Small intestine (tissue), 7 donors: ENCODE measurements at regions not wholly inside any gene's neighbourhood (a gene's known extent, or its start where the extent isn't known, plus 50 kb on each side); places are given as distances from the start of the nearest gene placed in this dataset.

Source experiments
- DNase-seq, 2 donors: peaks; one replicate each; pipeline versions ENCODE4 v3.0.0 to v3.0.0-alpha.2; 2013
- FAIRE-seq: peaks from 2 replicates; lab custom pipeline; 2012; peaks lifted over from hg19 to GRCh38; lab: Jason Lieb, UNC
- H3K27ac ChIP-seq, 3 donors: one replicate each; pipeline ENCODE4 v1.5.1; 2013; ENCODE audit warnings: low read length in 2 of 3, mild to moderate bottlenecking in 2 of 3, control low read depth in 1 of 3, inconsistent platforms in 1 of 3, low read depth in 1 of 3, moderate library complexity in 1 of 3
- H3K27me3 ChIP-seq, 3 donors: one replicate each; pipeline ENCODE4 v1.6.1; 2013; ENCODE audit warnings: low read length in 3 of 3, inconsistent platforms in 1 of 3; ENCODE audit not compliant: control insufficient read depth in 3 of 3, insufficient read depth in 3 of 3
- H3K36me3 ChIP-seq, 3 donors: one replicate each; pipeline ENCODE4 v1.6.1; 2013; ENCODE audit warnings: low read length in 3 of 3, inconsistent platforms in 1 of 3, low read depth in 1 of 3, mild to moderate bottlenecking in 1 of 3, moderate library complexity in 1 of 3; ENCODE audit not compliant: control insufficient read depth in 3 of 3, insufficient read depth in 2 of 3
- H3K4me1 ChIP-seq, 3 donors: one replicate each; pipeline ENCODE4 v1.6.1; 2013; ENCODE audit warnings: low read length in 2 of 3, inconsistent platforms in 1 of 3, low read depth in 1 of 3, mild to moderate bottlenecking in 1 of 3, moderate library complexity in 1 of 3; ENCODE audit not compliant: control insufficient read depth in 3 of 3, insufficient read depth in 2 of 3
- H3K4me3 ChIP-seq, 3 donors: one replicate each; pipeline ENCODE4 v1.5.1; 2013; ENCODE audit warnings: low read length in 3 of 3, control low read depth in 1 of 3, inconsistent platforms in 1 of 3, low read depth in 1 of 3, mild to moderate bottlenecking in 1 of 3, moderate library complexity in 1 of 3
- H3K9me3 ChIP-seq, 2 donors: one replicate each; pipeline ENCODE4 v1.6.1; 2013; ENCODE audit warnings: low read depth in 1 of 2, low read length in 1 of 2; ENCODE audit not compliant: control insufficient read depth in 2 of 2, insufficient read depth in 1 of 2
- WGBS, 3 donors: extraction: QIAGEN DNeasy Blood & Tissue Kit; methylation state at CpG; one replicate each; pipeline ENCODE4 v1.1.7; 2013; 5-methylcytosine and 5-hydroxymethylcytosine counted together
- donor health status: healthy with polysubstance abuse.
- donor health status: control.
- donor health status: control.
- donor health status: Bipolar disorder and iron deficiency.
- donor health status: healthy.

DNA sequence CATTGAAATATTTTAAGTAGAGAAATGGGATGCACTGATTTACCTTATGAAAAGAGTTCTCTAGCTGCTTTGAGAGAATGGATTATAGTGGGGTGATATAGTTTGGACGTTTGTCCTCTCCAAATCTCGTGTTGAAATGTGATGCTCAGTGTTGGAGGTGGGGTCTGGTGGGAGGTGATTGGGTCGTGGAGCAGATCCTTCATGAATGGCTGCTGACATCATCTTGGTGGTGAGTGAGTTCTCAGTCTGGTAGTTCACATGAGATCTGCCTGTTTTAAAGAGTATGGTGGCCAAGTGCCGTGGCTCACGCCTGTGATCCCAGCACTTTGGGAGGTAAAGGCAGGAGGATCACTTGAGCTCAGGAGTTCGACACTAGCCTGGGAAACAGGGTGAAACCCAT, 58.7 kb upstream of the SH3RF3 start:
- 59 to 69% (median 62%) methylated on average over 6 of the region's 6 CpGs for WGBS, 3 donors
- no peaks in the 10 kb centered on the region for H3K27me3 ChIP-seq
- peaks cover 0 to 47% (median 7%) of the 10 kb centered on the region in 3 donors for H3K4me1 ChIP-seq
- no peak for FAIRE-seq
- H3K36me3 ChIP-seq = no peaks in the 10 kb centered on the region
- peaks cover 1 to 12% of the 10 kb centered on the region in 2 donors for H3K9me3 ChIP-seq
- H3K4me3 ChIP-seq = no peak overlapping the region
- no peak for DNase-seq
- H3K27ac ChIP-seq = peak overlapping the region; percentile 75 to 89 (median 87)

DNA sequence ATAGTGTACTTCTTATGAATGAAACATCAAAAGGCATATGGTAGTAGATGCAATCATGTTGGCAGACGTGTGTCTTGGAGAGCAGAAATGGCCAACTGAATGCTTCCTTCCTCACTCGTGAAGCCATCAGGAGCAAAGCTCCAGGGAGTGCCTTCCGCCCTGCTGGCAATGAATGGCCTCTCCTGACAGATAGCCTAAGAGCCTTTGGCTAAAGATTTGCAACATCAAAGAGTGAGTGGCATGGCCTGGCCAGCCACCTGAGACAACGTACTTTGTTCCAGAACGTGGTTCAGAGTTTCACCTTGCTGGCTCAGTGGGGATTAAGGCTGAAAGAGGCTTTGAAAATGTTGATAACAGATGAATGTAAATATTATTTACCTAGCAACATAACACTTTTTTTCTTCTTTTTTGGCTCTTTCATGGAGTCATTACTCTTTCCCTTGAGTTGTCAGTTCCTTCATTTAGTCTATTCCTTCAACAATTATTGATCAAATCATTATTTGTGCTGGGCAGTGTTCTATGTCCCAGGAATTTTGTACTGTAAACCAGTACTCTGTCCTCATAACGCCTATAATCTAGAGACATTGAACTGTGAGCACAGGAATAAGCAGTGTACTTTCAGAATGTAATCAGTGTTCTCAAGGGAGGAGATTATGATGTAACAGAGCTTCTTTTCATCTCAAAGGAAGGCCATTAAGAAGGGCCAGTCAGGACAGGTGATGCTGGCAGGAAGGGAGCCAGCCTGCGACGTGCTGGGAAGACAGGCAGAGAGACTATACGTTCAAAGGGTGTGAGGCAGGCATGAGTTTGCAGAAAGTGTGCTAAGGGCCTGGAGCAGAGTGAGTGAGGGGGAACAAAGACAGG, 59.4 kb upstream of the SH3RF3 start:
- peaks cover 1 to 12% of the 10 kb centered on the region in 2 donors for H3K9me3 ChIP-seq
- FAIRE-seq = no peak
- H3K36me3 ChIP-seq = no peaks in the 10 kb centered on the region
- no peaks in the 10 kb centered on the region for H3K27me3 ChIP-seq
- peak; percentile 84 to 92 for DNase-seq
- no peak overlapping the region for H3K4me3 ChIP-seq
- 10 to 50% (median 26%) methylated on average over 9 of the region's 9 CpGs for WGBS, 3 donors
- H3K4me1 ChIP-seq = peaks cover 3 to 54% (median 9%) of the 10 kb centered on the region in 3 donors
- H3K27ac ChIP-seq = peak overlapping the region; percentile 81 to 89 (median 87)

DNA sequence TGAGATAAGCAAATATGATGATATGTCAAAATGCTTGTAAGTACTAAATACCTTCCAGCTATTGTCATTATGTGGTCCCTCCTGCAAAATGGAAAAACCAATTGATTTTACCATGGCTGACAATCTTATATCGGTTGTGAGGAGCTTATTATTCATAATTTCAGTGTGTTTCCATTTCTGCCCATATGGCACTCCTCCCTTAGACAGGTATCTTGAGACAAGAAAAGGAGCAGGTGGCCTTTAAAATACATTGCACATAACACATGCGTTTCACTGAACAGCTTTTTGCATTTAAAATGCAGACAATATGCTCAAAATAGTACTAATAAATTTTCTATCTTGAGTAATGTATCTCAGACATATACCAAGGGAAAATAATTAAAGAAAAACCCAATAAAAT, 60.2 kb upstream of the SH3RF3 start:
- no peak overlapping the region for H3K4me3 ChIP-seq
- FAIRE-seq (no peak), DNase-seq (no peak)
- WGBS, 3 donors = 66 to 80% (median 72%) methylated on average over 2 of the region's 2 CpGs
- peak overlapping the region; percentile 42 to 89 (median 87) for H3K27ac ChIP-seq
- no peaks in the 10 kb centered on the region for H3K27me3 ChIP-seq
- peaks cover 3 to 57% (median 9%) of the 10 kb centered on the region in 3 donors for H3K4me1 ChIP-seq
- peaks cover 1 to 12% of the 10 kb centered on the region in 2 donors for H3K9me3 ChIP-seq
- H3K36me3 ChIP-seq = no peaks in the 10 kb centered on the region

DNA sequence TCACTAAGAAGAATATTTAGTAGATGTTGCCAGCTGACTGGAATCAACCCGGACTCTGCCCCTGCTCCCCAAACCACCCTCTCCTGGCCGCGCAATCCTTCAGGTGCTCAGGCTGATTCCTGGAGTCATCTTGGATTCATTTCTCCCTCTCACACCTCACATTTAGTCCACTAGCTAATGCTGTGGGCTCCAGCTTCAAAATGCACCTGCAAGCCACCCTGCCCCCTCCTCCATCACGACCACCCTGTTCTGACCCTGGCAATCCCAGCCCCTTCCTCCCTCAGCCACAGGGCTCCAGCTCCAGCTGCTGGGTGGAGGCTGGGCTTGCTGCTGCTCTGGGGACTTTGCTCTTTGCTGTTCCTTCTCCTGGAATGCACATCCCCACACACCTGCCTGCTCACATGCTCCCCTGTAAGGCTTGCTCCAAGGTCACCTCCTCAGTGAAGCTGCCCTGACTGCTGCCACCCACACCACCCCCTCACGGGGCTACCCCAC, 61.3 kb upstream of the SH3RF3 start:
- no peak for FAIRE-seq
- Histone ChIP-seq H3K36me3 (no peaks in the 10 kb centered on the region), H3K4me1 (peaks cover 3 to 65% (median 16%) of the 10 kb centered on the region in 3 donors), H3K27ac (peak overlapping the region; percentile 61 to 89 (median 87)), H3K4me3 (no peak overlapping the region), H3K9me3 (peaks cover 1 to 10% of the 10 kb centered on the region in 2 donors), H3K27me3 (no peaks in the 10 kb centered on the region)
- peak; percentile 84 to 92 for DNase-seq
- 25 to 55% (median 32%) methylated on average over 5 of the region's 5 CpGs for WGBS, 3 donors

DNA sequence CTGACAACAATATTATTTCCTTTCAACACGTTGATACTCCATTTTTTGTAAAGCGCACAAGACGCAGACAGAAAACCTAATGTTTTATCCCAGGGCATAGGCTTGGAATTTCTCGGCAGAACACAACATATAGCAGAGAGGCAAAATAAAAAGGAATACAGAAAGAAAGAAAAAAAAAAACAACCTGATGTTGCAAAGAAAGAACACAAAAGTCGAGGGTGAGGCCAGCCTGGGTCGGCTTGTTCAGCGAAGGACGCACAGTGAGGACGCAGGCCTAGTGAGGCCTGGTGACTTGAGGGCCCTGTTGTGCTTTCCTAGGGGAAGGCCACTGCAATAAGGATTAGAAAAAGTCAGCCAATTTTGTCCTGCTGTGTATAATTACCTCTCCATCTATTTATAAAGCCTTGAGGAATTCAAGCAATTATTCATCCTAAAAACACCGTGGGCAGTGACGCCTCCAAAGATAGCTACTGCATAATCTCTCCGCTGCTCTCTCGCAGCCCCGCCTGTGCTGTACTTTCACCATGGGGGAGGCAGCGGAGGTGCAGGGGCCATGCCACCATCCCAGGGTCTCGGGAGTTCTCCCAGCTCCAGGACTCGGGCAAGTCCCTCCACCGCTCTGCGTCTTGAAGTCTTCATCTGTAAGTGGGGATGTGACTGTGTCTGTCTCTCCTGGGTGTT, 61.9 kb upstream of the SH3RF3 start:
- FAIRE-seq = no peak
- 40 to 74% (median 61%) methylated on average over 19 of the region's 19 CpGs for WGBS, 3 donors
- no peak for DNase-seq
- Histone ChIP-seq H3K27ac (peak overlapping the region; percentile 61 to 89 (median 87)), H3K27me3 (no peaks in the 10 kb centered on the region), H3K4me1 (peaks cover 3 to 71% (median 18%) of the 10 kb centered on the region in 3 donors), H3K4me3 (no peak overlapping the region), H3K36me3 (no peaks in the 10 kb centered on the region), H3K9me3 (peaks cover 0 to 6% of the 10 kb centered on the region in 2 donors)

DNA sequence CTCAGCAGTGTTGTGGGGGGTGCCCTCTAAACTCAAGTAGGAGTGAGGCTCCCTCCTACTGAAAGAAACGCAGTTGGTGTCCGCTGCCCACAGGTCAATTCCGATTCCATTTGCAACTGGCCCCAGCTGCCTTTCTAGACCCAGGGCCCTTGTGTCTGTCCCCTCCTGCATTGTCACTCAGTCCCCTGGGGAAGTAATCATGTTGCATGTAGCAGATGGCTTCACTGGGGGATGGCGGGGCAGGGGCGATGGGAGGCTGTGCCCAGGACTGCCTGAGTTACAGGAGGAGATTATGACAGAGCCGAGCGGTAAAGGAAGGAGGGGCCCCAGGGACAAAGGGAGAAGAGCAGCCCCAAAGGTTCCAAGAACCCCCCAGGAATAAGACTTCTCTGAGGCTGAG, 62.5 kb upstream of the SH3RF3 start:
- FAIRE-seq = no peak
- no peak for DNase-seq

DNA sequence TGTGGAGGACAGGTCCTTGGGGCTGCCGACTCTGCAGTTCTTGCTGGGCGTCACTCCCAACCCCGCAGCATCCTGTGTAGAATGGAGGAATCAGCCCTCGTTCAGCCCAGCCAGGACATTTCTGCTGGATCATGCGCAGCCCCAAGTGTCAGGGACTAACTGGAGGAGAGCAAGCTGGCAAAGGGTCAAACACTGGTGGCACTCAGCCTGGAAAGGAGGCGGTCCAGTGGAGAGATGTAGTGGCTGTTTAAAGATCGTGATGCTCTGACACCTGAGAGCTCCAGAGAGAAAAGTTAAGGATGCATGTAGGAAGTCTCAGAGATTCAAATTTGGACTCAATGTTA, 63.6 kb upstream of the SH3RF3 start:
- H3K36me3 ChIP-seq = no peaks in the 10 kb centered on the region
- WGBS, 3 donors = 50 to 68% (median 62%) methylated on average over 7 of the region's 7 CpGs
- peak overlapping the region in 2 of 3 donors; percentile 58 to 66 for H3K27ac ChIP-seq
- peaks cover 6 to 79% (median 18%) of the 10 kb centered on the region in 3 donors for H3K4me1 ChIP-seq
- no peak overlapping the region for H3K4me3 ChIP-seq
- DNase-seq = no peak
- H3K27me3 ChIP-seq = no peaks in the 10 kb centered on the region
- FAIRE-seq = no peak
- peaks cover 0 to 6% of the 10 kb centered on the region in 2 donors for H3K9me3 ChIP-seq

More for the DNA sequence above, 62.5 kb upstream of the SH3RF3 start:
- Histone ChIP-seq H3K9me3 (peaks cover 0 to 6% of the 10 kb centered on the region in 2 donors), H3K27me3 (no peaks in the 10 kb centered on the region), H3K36me3 (no peaks in the 10 kb centered on the region), H3K4me1 (peaks cover 6 to 76% (median 18%) of the 10 kb centered on the region in 3 donors), H3K4me3 (no peak overlapping the region), H3K27ac (peak overlapping the region in 2 of 3 donors; percentile 87 to 89)
- WGBS, 3 donors = 65 to 88% (median 73%) methylated on average over 7 of the region's 7 CpGs

DNA sequence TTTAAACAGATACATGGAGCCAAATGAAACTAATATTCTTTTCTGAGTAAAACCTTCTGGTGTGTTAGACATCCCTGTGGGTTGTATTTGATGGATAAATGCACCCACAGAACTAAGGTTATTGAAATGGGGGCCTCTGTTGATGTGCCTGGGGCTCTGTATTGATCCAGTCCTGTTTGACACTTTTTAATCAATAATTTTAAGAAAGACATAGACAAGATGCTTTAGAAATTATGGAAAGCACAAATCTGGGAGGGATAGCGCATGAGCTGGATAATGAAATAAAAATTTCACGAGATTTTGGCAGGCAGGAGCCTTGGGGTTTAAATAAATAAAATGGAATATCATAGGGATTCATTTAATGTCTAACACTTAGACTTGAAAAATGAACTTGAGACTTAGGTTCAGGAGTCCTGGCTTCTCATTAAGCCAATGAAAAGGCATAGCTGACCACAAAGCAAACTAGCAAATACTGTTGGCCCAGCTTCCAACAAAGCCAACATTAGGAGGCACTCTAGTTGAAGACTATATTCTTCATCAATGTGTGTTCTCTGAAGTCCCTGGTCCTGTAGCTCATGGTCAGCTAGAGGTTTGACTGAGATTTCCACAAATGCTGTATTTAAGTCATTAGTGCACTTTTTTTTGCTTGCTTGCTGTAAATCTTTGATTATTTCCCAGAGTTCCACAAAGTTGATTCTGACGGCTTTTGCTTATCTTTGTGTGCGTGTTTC, 64.2 kb upstream of the SH3RF3 start:
- DNase-seq (peak; percentile 63 to 81), FAIRE-seq (no peak)
- peaks cover 6 to 79% (median 18%) of the 10 kb centered on the region in 3 donors for H3K4me1 ChIP-seq
- H3K36me3 ChIP-seq = no peaks in the 10 kb centered on the region
- H3K27me3 ChIP-seq = no peaks in the 10 kb centered on the region
- H3K9me3 ChIP-seq = peaks cover 0 to 6% of the 10 kb centered on the region in 2 donors
- WGBS, 3 donors = 44 to 54% (median 48%) methylated on average over 4 of the region's 4 CpGs
- peak overlapping the region in 2 of 3 donors; percentile 58 to 66 for H3K27ac ChIP-seq
- H3K4me3 ChIP-seq = no peak overlapping the region
